ENCODE measurements at regions not wholly inside any gene's neighbourhood (a gene's known extent, or its start where the extent isn't known, plus 50 kb on each side); places are given as distances from the start of the nearest gene placed in this dataset.

GRCh38 chr22:47307822-47308221, 545.4 kb downstream of the TBC1D22A start:
- no peak for TF ChIP-seq CTCF (IDR thresholded peaks at IDR 0.05; ENCODE audit: insufficient read depth, low read length)
- no peak for TF ChIP-seq POLR2AphosphoS5 (IDR thresholded peaks at IDR 0.05; ENCODE audit: low read depth)

Data from HL-60 (cell line).